Vagina (tissue), 2 donors: ENCODE measurements at regions not wholly inside any gene's neighbourhood (a gene's known extent, or its start where the extent isn't known, plus 50 kb on each side); places are given as distances from the start of the nearest gene placed in this dataset.

Source experiments
- CTCF ChIP-seq, 3 experiments: fragments of 450-650 bp in 2 of 3; fragments of 200-600 bp in 1 of 3; sonication (generic) in 1 of 3; IDR thresholded peaks; one replicate each; pipeline ENCODE4 v1.5.1; 2017 to 2019; ENCODE audit warnings: antibody characterized with exemption in 3 of 3, mild to moderate bottlenecking in 2 of 3, moderate library complexity in 2 of 3
- POLR2A ChIP-seq, 2 donors: fragments of 450-650 bp; IDR thresholded peaks; one replicate each; pipeline ENCODE4 v1.6.1; 2017; ENCODE audit warnings: antibody characterized with exemption in 2 of 2, mild to moderate bottlenecking in 2 of 2, moderate library complexity in 2 of 2
- POLR2AphosphoS5 ChIP-seq, 2 donors: sonication (generic); formaldehyde crosslinking; IDR thresholded peaks; one replicate each; pipeline ENCODE4 v1.9.0; 2017; ENCODE audit warnings: antibody characterized with exemption in 2 of 2, mild to moderate bottlenecking in 2 of 2, low read depth in 1 of 2; ENCODE audit not compliant: insufficient read depth in 1 of 2

- TF ChIP-seq CTCF (IDR thresholded peaks at IDR 0.05) (no peak), POLR2A (IDR thresholded peaks at IDR 0.05) (no peak), POLR2AphosphoS5 (IDR thresholded peaks at IDR 0.05; ENCODE audit: insufficient read depth in 1 of 2, low read depth in 1 of 2) (no peak)
Measured at GRCh38 chr6:85118233-85118632, 331.6 kb upstream of the NT5E start.
